Erythroblast (primary cell): ENCODE measurements at regions not wholly inside any gene's neighbourhood (a gene's known extent, or its start where the extent isn't known, plus 50 kb on each side); places are given as distances from the start of the nearest gene placed in this dataset.

Source experiments
- GATA1 ChIP-seq: IDR thresholded peaks from 2 replicates; pipeline ENCODE4 v1.6.1; 2011; ENCODE audit warnings: low read depth, mild to moderate bottlenecking, control low read depth, low read length, moderate library complexity
- POLR2A ChIP-seq: IDR thresholded peaks from 2 replicates; pipeline ENCODE4 v1.6.1; 2011; ENCODE audit warnings: mild to moderate bottlenecking, low read length

- TF ChIP-seq POLR2A (no peak), GATA1 (no peak)
Measured at GRCh38 chr22:48453171-48453570, 1374.5 kb downstream of the BRD1 start.
